SU-DHL-6 (cell line): ENCODE measurements at regions not wholly inside any gene's neighbourhood (a gene's known extent, or its start where the extent isn't known, plus 50 kb on each side); places are given as distances from the start of the nearest gene placed in this dataset.

ENCODE experiments used
- H2AFZ ChIP-seq: fragments of 200-600 bp; sonication (generic); 2 replicates; pipeline ENCODE4 v1.6.1; 2014; ENCODE audit warnings: low read depth, mild to moderate bottlenecking, moderate library complexity, mixed read lengths, antibody characterized with exemption, low read length; ENCODE audit not compliant: severe bottlenecking
- H3F3A ChIP-seq: fragments of 200-600 bp; shearing (Covaris generic); 2 replicates; pipeline ENCODE4 v1.6.0; 2016; ENCODE audit warnings: antibody characterized with exemption, mild to moderate bottlenecking; ENCODE audit not compliant: insufficient read depth
- H3K27ac ChIP-seq: fragments of 200-600 bp; sonication (generic); 2 replicates; pipeline ENCODE4 v1.5.1; 2016; ENCODE audit warnings: low read depth, mild to moderate bottlenecking, low read length, moderate library complexity, mixed read lengths
- H3K27me3 ChIP-seq: fragments of 200-600 bp; sonication (generic), shearing (Covaris generic); 2 replicates; pipeline ENCODE4 v1.6.0; 2014; ENCODE audit warnings: mild to moderate bottlenecking, low read length
- H3K36me3 ChIP-seq: fragments of 200-600 bp; sonication (generic); 2 replicates; pipeline ENCODE4 v1.6.1; 2014; ENCODE audit warnings: mild to moderate bottlenecking, low read length, mixed read lengths
- H3K4me2 ChIP-seq: fragments of 300-600, 200-600 bp; shearing (Covaris generic), sonication (generic); 2 replicates; pipeline ENCODE4 v1.6.0; 2014; ENCODE audit warnings: low read length, low read depth, mild to moderate bottlenecking; ENCODE audit not compliant: poor library complexity, severe bottlenecking
- H3K4me3 ChIP-seq: fragments of 200-600 bp; sonication (generic); 2 replicates; pipeline ENCODE4 v1.5.1; 2014; ENCODE audit warnings: antibody characterized with exemption, low read length, mild to moderate bottlenecking, mixed read lengths; ENCODE audit not compliant: insufficient read depth, poor library complexity, severe bottlenecking
- H3K79me2 ChIP-seq: fragments of 200-600 bp; sonication (generic); 2 replicates; pipeline ENCODE4 v1.6.1; 2014; ENCODE audit warnings: mild to moderate bottlenecking, low read length, moderate library complexity; ENCODE audit not compliant: insufficient read depth
- H3K9ac ChIP-seq: fragments of 200-600 bp; sonication (generic); 2 replicates; pipeline ENCODE4 v1.7.0; 2014; ENCODE audit warnings: mild to moderate bottlenecking, low read length
- H3K9me2 ChIP-seq: fragments of 200-600 bp; sonication (generic); replicated peaks from 2 replicates; pipeline ENCODE4 v1.6.1; 2014; ENCODE audit warnings: low read length; ENCODE audit not compliant: insufficient read depth
- H3K9me3 ChIP-seq: fragments of 200-600 bp; sonication (generic); 2 replicates; pipeline ENCODE4 v1.6.1; 2014; ENCODE audit warnings: low read length, mixed read lengths; ENCODE audit not compliant: insufficient read depth
- H4K20me1 ChIP-seq: fragments of 200-600 bp; sonication (generic); 2 replicates; pipeline ENCODE4 v1.6.1; 2014; ENCODE audit warnings: low read depth, mild to moderate bottlenecking, antibody characterized with exemption, low read length, moderate library complexity, mixed read lengths
- EZH2phosphoT487 ChIP-seq: fragments of 200-600 bp; sonication (generic), shearing (Covaris generic); conservative IDR thresholded peaks from 2 replicates; pipeline ENCODE4 v1.6.1; 2018; ENCODE audit warnings: mild to moderate bottlenecking, antibody characterized with exemption, low read length, moderate library complexity, mixed read lengths
- TF ChIP-seq, protein P1 (sequence below): fragments of 200-600 bp; sonication (generic); IDR thresholded peaks from one replicate; pipeline ENCODE4 v1.5.1; 2017; ENCODE audit warnings: antibody characterized with exemption, mild to moderate bottlenecking, low read length, moderate library complexity; ENCODE audit not compliant: insufficient read depth, poor library complexity, severe bottlenecking

DNA sequence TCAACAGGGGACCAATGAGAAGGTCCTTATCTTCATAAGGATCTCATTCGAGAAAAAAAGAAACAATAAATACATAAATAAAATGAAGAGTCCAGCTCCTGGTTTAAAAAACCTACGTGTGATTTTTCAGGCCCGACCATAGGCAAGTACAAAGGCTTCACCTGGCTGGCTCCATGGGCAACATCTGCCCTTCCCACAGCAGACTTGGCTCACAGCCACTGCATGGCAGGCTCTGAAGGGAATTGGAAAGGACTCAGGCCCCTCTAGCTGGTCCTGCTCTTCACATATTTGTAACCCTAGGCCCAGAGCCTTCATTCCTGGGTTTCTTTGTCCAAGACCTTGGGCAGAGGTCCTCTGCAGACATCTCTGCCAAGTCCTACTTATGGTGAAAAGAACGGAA, 228.1 kb downstream of the QDPR start:
- H3K9ac ChIP-seq = no peak overlapping the region
- H3F3A ChIP-seq = no peaks in the 10 kb centered on the region
- H3K4me3 ChIP-seq = no peak overlapping the region
- H3K27ac ChIP-seq = no peak overlapping the region
- H3K9me3 ChIP-seq = no peaks in the 10 kb centered on the region
- TF ChIP-seq EZH2phosphoT487 = no peak
- TF ChIP-seq, protein P1, sequence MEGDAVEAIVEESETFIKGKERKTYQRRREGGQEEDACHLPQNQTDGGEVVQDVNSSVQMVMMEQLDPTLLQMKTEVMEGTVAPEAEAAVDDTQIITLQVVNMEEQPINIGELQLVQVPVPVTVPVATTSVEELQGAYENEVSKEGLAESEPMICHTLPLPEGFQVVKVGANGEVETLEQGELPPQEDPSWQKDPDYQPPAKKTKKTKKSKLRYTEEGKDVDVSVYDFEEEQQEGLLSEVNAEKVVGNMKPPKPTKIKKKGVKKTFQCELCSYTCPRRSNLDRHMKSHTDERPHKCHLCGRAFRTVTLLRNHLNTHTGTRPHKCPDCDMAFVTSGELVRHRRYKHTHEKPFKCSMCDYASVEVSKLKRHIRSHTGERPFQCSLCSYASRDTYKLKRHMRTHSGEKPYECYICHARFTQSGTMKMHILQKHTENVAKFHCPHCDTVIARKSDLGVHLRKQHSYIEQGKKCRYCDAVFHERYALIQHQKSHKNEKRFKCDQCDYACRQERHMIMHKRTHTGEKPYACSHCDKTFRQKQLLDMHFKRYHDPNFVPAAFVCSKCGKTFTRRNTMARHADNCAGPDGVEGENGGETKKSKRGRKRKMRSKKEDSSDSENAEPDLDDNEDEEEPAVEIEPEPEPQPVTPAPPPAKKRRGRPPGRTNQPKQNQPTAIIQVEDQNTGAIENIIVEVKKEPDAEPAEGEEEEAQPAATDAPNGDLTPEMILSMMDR = no peak
- H3K36me3 ChIP-seq = no peaks in the 10 kb centered on the region
- H2AFZ ChIP-seq = no peak overlapping the region
- H3K79me2 ChIP-seq = no peaks in the 10 kb centered on the region
- H4K20me1 ChIP-seq = no peaks in the 10 kb centered on the region
- H3K4me2 ChIP-seq = no peak overlapping the region
- H3K27me3 ChIP-seq = no peaks in the 10 kb centered on the region
- no peaks in the 10 kb centered on the region for H3K9me2 ChIP-seq

DNA sequence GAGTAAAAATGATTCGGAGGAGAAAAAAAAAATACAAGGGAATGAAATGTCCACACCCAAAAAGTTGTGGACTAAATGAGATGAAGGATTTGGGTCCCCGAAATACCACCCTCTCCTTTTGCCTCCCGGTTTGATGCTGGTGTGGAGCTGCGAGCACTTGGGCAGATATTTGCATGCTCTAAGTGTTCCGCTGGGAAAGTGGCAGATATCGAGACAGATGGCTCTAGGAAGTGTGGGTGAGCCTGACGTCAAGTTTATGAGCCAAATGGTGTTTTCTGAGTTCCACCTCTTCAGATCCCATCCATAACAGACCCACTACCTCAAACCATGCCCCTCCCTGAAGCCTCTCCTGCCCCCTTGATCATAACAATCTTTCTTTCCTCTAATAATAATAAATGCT, 228.6 kb downstream of the QDPR start:
- H3K9me2 ChIP-seq = no peaks in the 10 kb centered on the region
- no peak for TF ChIP-seq EZH2phosphoT487
- TF ChIP-seq, protein P1 = no peak
- no peaks in the 10 kb centered on the region for H3K9me3 ChIP-seq
- H3K36me3 ChIP-seq = no peaks in the 10 kb centered on the region
- no peak overlapping the region for H3K4me3 ChIP-seq
- H3F3A ChIP-seq = no peaks in the 10 kb centered on the region
- no peak overlapping the region for H2AFZ ChIP-seq
- H3K4me2 ChIP-seq = no peak overlapping the region
- no peak overlapping the region for H3K9ac ChIP-seq
- no peaks in the 10 kb centered on the region for H3K27me3 ChIP-seq
- H4K20me1 ChIP-seq = no peaks in the 10 kb centered on the region
- H3K79me2 ChIP-seq = no peaks in the 10 kb centered on the region
- no peak overlapping the region for H3K27ac ChIP-seq

DNA sequence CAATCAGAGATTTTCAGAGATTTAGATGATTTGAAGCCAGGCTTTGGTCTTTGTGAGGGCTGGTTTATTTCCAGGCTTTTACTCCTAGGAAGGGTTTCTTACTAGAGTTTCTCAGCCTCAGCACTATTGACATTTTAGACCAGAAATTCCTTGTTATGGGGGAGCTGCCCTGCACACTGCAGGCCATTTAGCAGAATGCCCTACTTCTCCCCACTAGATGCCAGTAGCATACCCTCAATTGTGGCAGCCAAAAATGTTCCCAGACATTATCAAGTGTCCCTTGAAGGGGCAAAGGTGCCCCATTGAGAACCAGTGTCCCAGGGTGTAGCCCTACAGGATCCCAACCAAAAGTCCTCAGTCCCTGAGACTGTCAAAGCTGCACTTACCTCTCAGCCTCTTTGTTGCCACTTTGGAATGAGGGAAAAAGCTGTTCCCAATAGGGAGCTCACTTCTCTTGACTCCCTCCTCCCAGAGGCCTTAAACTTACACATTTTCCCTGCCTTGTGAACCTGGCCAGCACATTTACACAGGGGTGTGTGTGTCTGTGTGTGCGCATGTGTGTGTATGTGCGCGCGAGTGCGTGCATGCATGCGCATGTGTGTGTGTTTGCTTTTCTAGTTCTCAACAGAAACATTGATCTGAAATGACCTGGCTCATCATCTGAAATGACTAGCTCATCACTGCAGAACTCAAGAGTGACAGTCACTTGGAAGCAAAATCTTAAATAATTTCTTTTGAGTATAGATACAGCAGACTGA, 231.4 kb downstream of the QDPR start:
- no peak overlapping the region for H2AFZ ChIP-seq
- no peak overlapping the region for H3K4me3 ChIP-seq
- H3K27me3 ChIP-seq = no peaks in the 10 kb centered on the region
- no peaks in the 10 kb centered on the region for H3F3A ChIP-seq
- H3K79me2 ChIP-seq = no peaks in the 10 kb centered on the region
- H4K20me1 ChIP-seq = no peaks in the 10 kb centered on the region
- H3K36me3 ChIP-seq = no peaks in the 10 kb centered on the region
- no peak overlapping the region for H3K27ac ChIP-seq
- no peak overlapping the region for H3K9ac ChIP-seq
- no peak overlapping the region for H3K4me2 ChIP-seq
- no peaks in the 10 kb centered on the region for H3K9me3 ChIP-seq
- no peaks in the 10 kb centered on the region for H3K9me2 ChIP-seq
- TF ChIP-seq EZH2phosphoT487 = no peak
- TF ChIP-seq, protein P1 = no peak
